Endothelial cell (in vitro differentiated cells): ENCODE measurements at regions not wholly inside any gene's neighbourhood (a gene's known extent, or its start where the extent isn't known, plus 50 kb on each side); places are given as distances from the start of the nearest gene placed in this dataset.

Experiments
- DNase-seq: peaks from one replicate; pipeline ENCODE4 v3.0.0; 2021; ENCODE audit warnings: low spot score
- H3K27ac Mint-ChIP-seq: one replicate; pipeline ENCODE4 v1.8.0; 2021; ENCODE audit warnings: mixed read lengths, inconsistent platforms; ENCODE audit not compliant: unreplicated experiment
- H3K27me3 Mint-ChIP-seq: one replicate; pipeline ENCODE4 v1.8.0; 2021; ENCODE audit warnings: mild to moderate bottlenecking, moderate library complexity, mixed read lengths, inconsistent platforms; ENCODE audit not compliant: unreplicated experiment
- H3K36me3 Mint-ChIP-seq: one replicate; pipeline ENCODE4 v1.8.0; 2021; ENCODE audit warnings: mild to moderate bottlenecking, low read depth, mixed read lengths, inconsistent platforms; ENCODE audit not compliant: unreplicated experiment
- H3K4me1 Mint-ChIP-seq: one replicate; pipeline ENCODE4 v1.8.0; 2021; ENCODE audit warnings: mild to moderate bottlenecking, mixed read lengths, inconsistent platforms; ENCODE audit not compliant: unreplicated experiment
- H3K4me3 Mint-ChIP-seq: one replicate; pipeline ENCODE4 v1.8.0; 2021; ENCODE audit warnings: mild to moderate bottlenecking, mixed read lengths, inconsistent platforms; ENCODE audit not compliant: unreplicated experiment
- H3K9me3 Mint-ChIP-seq: one replicate; pipeline ENCODE4 v1.8.0; 2021; ENCODE audit warnings: mixed read lengths, inconsistent platforms; ENCODE audit not compliant: unreplicated experiment
- TF ChIP-seq, protein P1 (sequence below): fragments of 200-600 bp; sonication (generic); IDR thresholded peaks from one replicate; pipeline ENCODE4 v1.5.0; 2021; ENCODE audit warnings: antibody characterized with exemption; ENCODE audit not compliant: unreplicated experiment

DNA sequence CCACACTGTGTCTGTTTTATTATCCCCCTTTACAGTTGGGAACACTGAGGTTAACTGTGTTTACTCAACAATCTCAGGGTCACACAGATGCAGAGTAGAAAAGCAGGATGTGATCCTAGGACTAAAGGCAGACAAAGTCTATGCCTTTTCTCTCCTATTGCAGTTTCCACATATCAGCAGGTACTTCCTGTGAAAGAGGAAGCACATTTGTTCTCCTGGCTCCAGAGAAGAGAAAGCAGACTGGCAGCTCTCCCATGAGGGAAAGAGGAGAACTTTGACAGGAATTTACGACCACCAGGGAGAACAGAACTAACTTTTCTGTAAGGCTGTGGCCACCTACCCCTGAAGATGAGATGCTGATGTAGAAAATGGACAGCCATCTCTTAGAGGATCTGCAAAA, 84.2 kb upstream of the TNC start:
- H3K27ac Mint-ChIP-seq = no peak overlapping the region
- H3K4me1 Mint-ChIP-seq = peaks cover 20% of the 10 kb centered on the region

DNA sequence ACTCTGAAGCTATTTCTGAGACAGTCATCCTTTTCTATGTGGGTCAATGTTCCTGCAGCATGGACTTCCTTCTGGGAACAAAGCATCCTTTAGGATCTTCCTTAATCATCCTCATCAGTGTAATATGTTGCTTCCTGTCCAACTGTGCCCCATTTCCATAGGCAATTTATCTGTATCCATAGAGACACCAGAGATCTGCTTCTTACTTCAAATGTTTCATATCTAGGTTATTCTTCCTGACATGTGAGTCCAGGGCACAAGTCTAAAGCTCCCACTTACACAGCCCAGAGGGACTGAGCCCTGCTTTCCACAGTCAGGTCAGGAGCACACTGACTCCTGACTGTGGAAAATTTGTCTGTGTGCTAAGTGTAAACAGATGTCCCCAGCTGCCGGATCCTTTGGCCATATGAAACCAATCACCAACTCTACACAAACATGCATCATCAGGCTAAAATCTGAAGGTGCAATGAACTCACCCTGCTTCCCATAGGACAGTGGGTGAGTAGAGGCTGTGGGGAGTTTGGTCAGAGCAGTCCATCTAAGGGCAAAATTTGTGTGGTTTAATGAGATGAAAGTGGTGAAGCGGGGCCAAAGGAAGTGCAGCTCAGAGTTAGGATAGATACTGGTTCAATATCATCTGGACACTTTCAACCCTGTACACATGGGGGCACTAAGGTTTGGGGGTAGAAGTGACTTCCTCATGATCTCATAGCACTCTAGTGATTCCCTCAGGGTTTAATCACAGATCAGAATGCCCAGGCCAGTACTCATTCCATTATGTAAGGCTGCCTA, 85.2 kb upstream of the TNC start:
- no peaks in the 10 kb centered on the region for H3K36me3 Mint-ChIP-seq
- no peak overlapping the region for H3K27ac Mint-ChIP-seq
- H3K4me1 Mint-ChIP-seq = peaks cover 20% of the 10 kb centered on the region
- DNase-seq = no peak
- no peak overlapping the region for H3K4me3 Mint-ChIP-seq
- peaks cover 2% of the 10 kb centered on the region for H3K27me3 Mint-ChIP-seq
- TF ChIP-seq, protein P1, sequence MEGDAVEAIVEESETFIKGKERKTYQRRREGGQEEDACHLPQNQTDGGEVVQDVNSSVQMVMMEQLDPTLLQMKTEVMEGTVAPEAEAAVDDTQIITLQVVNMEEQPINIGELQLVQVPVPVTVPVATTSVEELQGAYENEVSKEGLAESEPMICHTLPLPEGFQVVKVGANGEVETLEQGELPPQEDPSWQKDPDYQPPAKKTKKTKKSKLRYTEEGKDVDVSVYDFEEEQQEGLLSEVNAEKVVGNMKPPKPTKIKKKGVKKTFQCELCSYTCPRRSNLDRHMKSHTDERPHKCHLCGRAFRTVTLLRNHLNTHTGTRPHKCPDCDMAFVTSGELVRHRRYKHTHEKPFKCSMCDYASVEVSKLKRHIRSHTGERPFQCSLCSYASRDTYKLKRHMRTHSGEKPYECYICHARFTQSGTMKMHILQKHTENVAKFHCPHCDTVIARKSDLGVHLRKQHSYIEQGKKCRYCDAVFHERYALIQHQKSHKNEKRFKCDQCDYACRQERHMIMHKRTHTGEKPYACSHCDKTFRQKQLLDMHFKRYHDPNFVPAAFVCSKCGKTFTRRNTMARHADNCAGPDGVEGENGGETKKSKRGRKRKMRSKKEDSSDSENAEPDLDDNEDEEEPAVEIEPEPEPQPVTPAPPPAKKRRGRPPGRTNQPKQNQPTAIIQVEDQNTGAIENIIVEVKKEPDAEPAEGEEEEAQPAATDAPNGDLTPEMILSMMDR = no peak
- H3K9me3 Mint-ChIP-seq = no peaks in the 10 kb centered on the region

More for the DNA sequence above, 84.2 kb upstream of the TNC start:
- Mint-ChIP-seq H3K4me3 (no peak overlapping the region), H3K27me3 (peaks cover 2% of the 10 kb centered on the region), H3K9me3 (no peaks in the 10 kb centered on the region), H3K36me3 (no peaks in the 10 kb centered on the region)
- DNase-seq = no peak
- TF ChIP-seq, protein P1 = no peak

DNA sequence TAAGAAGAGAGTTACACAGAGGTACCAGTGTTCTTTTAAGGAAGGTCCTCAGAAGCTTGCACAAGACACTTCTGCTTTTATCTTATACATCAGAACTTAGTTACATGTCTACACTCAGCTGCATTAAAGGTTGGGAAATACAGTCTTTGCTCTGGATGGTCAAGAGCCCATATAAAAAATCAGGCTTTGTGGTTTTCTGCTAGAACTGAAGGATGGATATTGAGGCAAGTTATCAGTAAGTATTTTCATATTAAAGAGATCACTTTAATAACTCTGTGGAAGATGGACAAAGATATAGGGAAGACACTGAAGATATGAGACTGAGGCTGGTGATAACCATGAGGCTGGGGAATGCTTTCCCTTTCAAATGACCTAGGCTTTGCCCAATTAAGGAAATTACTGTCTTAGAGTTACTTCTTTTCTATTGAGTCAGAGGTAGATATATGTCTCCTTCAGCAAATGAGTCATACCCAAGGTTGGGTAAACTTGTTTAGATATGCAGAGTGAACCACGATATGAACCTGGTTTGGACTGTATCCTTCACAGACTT, 87.0 kb upstream of the TNC start:
- Mint-ChIP-seq H3K27ac (no peak overlapping the region), H3K4me1 (peaks cover 26% of the 10 kb centered on the region), H3K4me3 (no peak overlapping the region), H3K9me3 (no peaks in the 10 kb centered on the region), H3K27me3 (peaks cover 1% of the 10 kb centered on the region), H3K36me3 (no peaks in the 10 kb centered on the region)
- DNase-seq = no peak
- TF ChIP-seq, protein P1 = no peak

DNA sequence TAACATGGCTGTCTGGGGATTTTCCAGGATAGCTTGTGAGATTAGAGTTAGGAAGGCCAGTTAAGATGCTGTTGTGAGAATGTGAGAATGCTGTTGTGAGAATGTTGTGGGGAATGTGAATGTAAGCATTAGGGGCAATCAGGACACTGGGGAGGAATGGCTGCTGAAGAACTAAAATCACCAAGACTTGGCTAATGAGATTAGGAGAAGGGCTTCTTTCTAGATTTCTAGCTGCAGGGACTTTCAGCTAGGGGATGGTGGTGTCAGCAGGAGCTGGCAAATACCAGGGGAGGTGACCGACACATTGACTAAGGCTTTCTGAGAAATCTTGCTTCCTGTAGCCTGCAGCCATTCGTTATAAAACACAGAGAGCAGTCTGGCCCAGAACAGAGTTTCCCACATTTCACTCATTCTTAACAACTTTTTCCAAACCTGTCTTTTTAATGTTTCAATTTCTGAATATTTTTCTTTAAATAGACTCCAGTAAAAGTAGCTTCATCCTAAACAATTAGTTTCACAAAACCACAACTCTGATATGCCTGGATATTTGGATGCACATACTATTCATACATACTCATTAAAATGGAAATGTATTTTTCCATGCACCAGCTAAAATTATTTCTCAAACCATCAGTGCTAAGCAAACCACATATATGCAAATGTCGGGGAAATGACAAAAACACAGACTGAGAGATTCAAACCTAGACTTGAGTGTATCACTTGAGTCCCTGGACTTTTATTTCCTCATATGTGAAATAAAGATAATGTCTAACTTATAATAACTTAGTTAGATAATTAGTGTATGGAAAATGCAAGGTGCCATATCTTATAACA, 89.3 kb upstream of the TNC start:
- peaks cover 18% of the 10 kb centered on the region for H3K4me1 Mint-ChIP-seq
- H3K36me3 Mint-ChIP-seq = no peaks in the 10 kb centered on the region
- peaks cover 1% of the 10 kb centered on the region for H3K27me3 Mint-ChIP-seq
- no peak overlapping the region for H3K4me3 Mint-ChIP-seq
- H3K27ac Mint-ChIP-seq = no peak overlapping the region
- TF ChIP-seq, protein P1 = no peak
- DNase-seq = no peak
- H3K9me3 Mint-ChIP-seq = no peaks in the 10 kb centered on the region
